ENCODE measurements at regions not wholly inside any gene's neighbourhood (a gene's known extent, or its start where the extent isn't known, plus 50 kb on each side); places are given as distances from the start of the nearest gene placed in this dataset.
"Not testable (repeated sequence)": the region's sequence is repeated elsewhere in the genome, so short reads cannot be mapped to it uniquely, and the experiment has no call there.

DNA sequence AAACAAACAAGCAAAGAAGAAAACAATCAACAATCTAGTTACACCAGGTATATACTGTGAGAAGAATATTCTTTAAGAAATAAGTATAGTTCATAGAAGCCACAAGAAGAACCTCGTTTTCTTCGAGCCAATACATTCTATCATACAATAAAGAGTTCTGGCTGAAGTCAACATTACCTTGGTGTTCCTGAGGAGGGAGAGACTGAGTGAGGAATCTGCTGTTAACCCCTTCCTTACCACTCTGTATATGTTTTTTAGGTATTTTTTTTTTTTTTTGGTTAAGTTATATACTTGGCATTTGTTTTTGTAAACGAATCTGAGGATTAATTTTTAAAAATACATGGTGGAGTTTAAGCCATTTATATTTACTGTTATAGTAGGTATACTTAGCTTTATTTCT lies 412.5 kb downstream of the NUP35 start:
- no peak for DNase-seq (ENCODE audit: low read depth, low spot score)
- TF ChIP-seq, protein P1, sequence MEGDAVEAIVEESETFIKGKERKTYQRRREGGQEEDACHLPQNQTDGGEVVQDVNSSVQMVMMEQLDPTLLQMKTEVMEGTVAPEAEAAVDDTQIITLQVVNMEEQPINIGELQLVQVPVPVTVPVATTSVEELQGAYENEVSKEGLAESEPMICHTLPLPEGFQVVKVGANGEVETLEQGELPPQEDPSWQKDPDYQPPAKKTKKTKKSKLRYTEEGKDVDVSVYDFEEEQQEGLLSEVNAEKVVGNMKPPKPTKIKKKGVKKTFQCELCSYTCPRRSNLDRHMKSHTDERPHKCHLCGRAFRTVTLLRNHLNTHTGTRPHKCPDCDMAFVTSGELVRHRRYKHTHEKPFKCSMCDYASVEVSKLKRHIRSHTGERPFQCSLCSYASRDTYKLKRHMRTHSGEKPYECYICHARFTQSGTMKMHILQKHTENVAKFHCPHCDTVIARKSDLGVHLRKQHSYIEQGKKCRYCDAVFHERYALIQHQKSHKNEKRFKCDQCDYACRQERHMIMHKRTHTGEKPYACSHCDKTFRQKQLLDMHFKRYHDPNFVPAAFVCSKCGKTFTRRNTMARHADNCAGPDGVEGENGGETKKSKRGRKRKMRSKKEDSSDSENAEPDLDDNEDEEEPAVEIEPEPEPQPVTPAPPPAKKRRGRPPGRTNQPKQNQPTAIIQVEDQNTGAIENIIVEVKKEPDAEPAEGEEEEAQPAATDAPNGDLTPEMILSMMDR (IDR thresholded peaks at IDR 0.05; ENCODE audit: low read depth, low read length), result no peak
- in situ Hi-C loops (cut with HindIII; ENCODE audit: low sequenced_read_pairs), result no loop called here
- H3K4me3 ChIP-seq (ENCODE audit: low read depth, low read length), result no peak overlapping the region

DNA sequence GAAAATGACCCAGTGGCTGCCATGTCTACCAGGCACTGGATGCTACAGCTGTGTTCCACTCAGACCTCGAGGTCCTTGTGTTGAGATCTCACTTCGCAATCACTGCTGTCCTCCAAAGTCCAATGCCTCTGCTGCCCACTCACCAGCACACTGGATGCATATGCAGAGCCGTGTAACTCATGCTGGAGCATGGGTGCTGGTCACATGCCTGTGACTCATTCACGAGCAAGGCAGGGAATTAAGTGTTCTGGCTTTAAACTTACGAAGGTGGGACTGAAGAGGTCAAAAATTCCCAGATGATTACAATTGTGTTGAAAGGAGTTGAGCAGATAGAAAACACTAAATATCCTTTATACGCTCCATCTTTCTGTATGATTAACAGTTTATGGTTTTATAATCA lies 417.5 kb downstream of the NUP35 start:
- in situ Hi-C loops (cut with HindIII; ENCODE audit: low sequenced_read_pairs), result no loop called here
- DNase-seq (ENCODE audit: low read depth, low spot score), result peak; percentile 21
- TF ChIP-seq, protein P1 (IDR thresholded peaks at IDR 0.05; ENCODE audit: low read depth, low read length), result no peak
- no peak overlapping the region for H3K4me3 ChIP-seq (ENCODE audit: low read depth, low read length)

DNA sequence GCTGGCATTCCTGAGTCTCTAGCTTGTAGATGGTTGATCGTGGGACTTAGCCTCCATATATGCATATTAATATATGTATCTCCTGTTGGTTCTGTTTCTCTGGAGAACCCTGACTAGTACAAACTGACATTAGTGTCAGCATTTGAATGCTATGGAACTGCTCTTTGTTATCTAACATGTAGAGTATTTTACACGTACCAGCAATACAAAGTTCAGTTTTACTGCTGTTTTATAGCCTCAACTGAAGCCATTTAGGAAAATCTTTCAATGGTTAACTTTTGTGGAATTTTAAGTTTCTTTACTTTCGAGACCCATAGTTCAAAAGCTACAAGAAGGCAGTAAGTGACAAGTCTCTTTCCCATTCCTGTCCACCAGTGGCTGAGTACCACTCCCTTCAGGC lies 418.4 kb downstream of the NUP35 start:
- DNase-seq (ENCODE audit: low read depth, low spot score), result no peak
- in situ Hi-C loops (cut with HindIII; ENCODE audit: low sequenced_read_pairs), result no loop called here
- no peak overlapping the region for H3K4me3 ChIP-seq (ENCODE audit: low read depth, low read length)
- TF ChIP-seq, protein P1 (IDR thresholded peaks at IDR 0.05; ENCODE audit: low read depth, low read length), result no peak

DNA sequence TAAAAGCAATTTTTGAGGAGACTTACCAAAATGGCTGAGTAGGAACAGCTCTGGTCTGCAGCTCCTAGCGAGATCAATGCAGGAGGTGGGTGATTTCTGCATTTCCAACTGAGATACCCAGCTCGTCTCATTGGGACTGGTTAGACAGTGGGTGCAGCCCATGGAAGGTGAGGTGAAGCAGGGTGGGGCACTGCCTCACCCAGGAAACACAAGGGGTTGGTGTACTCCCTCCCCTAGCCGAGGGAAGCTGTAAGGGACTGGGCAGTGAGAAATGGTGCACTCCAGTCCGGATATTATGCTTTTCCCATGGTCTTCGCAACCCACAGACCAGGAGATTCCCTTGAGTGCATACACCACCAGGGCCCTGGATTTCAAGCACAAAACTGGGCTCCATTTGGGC lies 419.0 kb downstream of the NUP35 start:
- in situ Hi-C loops (cut with HindIII; ENCODE audit: low sequenced_read_pairs), result no loop called here
- no peak overlapping the region for H3K4me3 ChIP-seq (ENCODE audit: low read depth, low read length)
- no peak for DNase-seq (ENCODE audit: low read depth, low spot score)
- TF ChIP-seq, protein P1 (IDR thresholded peaks at IDR 0.05; ENCODE audit: low read depth, low read length), result no peak

DNA sequence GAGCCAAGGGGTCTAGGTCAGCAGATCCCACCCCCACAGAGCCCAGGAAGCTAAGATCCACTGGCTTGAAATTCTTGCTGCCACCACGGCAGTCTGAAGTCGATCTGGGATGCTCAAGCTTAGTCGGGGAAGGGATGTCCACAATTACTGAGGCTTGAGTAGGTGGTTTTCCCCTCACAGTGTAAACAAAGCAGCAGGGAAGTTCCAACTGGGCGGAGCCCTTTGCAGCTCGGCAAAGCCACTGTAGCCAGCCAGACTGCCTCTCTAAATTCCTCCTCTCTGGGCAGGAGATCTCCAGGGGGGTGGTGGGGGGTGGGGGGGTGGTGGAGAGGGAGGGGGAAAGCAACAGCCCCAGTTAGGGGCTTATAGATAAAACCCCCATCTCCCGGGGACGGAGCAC lies 419.5 kb downstream of the NUP35 start:
- no peak for DNase-seq (ENCODE audit: low read depth, low spot score)
- in situ Hi-C loops (cut with HindIII; ENCODE audit: low sequenced_read_pairs), result no loop called here
- TF ChIP-seq, protein P1 (IDR thresholded peaks at IDR 0.05; ENCODE audit: low read depth, low read length), result no peak
- no peak overlapping the region for H3K4me3 ChIP-seq (ENCODE audit: low read depth, low read length)

DNA sequence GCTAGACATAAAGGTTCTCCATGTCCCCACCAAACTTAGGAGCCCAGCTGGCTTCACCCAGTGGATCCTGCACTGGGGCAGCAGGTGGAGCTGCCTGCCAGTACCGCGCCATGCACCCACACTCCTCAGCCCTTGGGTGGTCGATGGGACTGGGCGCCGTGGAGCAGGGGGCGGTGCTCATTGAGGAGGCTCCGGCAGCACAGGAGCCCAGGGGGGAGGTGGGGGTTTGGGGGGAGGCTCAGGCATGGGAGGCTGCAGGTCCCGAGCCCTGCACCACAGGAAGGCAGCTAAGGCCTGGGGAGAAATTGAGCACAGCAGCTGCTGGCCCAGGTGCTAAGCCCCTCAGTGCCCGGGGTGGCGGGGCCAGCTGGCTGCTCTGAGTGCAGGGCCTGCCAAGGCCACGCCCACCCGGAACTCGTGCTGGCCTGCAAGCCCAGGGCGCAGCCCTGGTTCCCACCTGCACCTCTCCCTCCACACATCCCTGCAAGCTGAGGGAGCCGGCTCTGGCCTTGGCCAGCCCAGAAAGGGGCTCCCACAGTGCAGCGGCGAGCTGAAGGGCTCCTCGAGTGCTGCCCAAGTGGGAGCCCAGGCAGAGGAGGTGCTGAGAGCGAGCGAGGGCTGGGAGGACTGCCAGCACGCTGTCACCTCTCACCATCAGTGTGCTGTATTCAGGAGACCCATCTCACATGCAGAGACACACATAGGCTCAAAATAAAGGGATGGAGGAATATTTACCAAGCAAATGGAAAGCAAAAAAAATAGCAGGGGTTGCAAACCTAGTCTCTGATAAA lies 422.5 kb downstream of the NUP35 start:
- in situ Hi-C loops (cut with HindIII; ENCODE audit: low sequenced_read_pairs); DNase-seq (ENCODE audit: low read depth, low spot score); H3K4me3 ChIP-seq (ENCODE audit: low read depth, low read length): not testable (repeated sequence)

DNA sequence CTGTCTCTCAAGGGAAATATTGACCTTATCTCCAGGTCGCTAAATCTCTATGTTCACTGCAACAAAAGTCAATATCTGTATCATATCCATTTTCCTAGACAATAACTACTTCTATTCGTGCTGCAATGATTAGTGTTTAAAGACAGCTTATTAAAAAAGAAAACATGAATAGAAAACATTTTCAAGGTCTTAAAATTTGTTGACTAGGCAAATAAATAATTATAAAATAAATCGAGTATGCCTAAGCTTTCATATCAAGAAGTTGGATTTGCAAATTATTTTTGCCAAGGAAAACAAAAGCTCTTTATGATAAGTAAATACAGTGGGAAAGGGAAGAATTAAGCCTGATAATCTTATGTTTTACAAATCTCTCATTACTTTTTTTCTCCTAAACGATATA lies 428.5 kb downstream of the NUP35 start:
- in situ Hi-C loops (cut with HindIII; ENCODE audit: low sequenced_read_pairs), result no loop called here

More for the DNA sequence above, 428.5 kb downstream of the NUP35 start:
- TF ChIP-seq, protein P1 (IDR thresholded peaks at IDR 0.05; ENCODE audit: low read depth, low read length), result no peak
- no peak for DNase-seq (ENCODE audit: low read depth, low spot score)
- no peak overlapping the region for H3K4me3 ChIP-seq (ENCODE audit: low read depth, low read length)
